ENCODE measurements at regions not wholly inside any gene's neighbourhood (a gene's known extent, or its start where the extent isn't known, plus 50 kb on each side); places are given as distances from the start of the nearest gene placed in this dataset.

- POLR2A ChIA-PET, result interaction anchor here (0.6 kb wide), 1 partner anchor 10 kb away, joined by 4 read pairs; no protein-coding TSS in a partner anchor
- no peak for DNase-seq (ENCODE audit: low spot score)
- CTCF ChIA-PET (ENCODE audit: unreplicated experiment), result no interaction called here
These were observed 1506.6 kb downstream of the PCDH7 start for GRCh38 chr4:32226733-32227132.

GRCh38 chr4:32243926-32244325 is 1523.8 kb downstream of the PCDH7 start:
- CTCF ChIA-PET (ENCODE audit: unreplicated experiment), result no interaction called here
- no peak overlapping the region for H2AFZ ChIP-seq (ENCODE audit: low read length)
- H4K20me1 ChIP-seq (ENCODE audit: insufficient read depth, low read length), result no peaks in the 10 kb centered on the region
- H3K9me3 ChIP-seq (ENCODE audit: low read length), result no peaks in the 10 kb centered on the region
- no peaks in the 10 kb centered on the region for H3K79me2 ChIP-seq (ENCODE audit: insufficient read depth, low read depth, low read length)
- H3K4me3 ChIP-seq (ENCODE audit: low read depth, low read length, poor library complexity, severe bottlenecking), result no peak overlapping the region
- no peak overlapping the region for H3K4me2 ChIP-seq (ENCODE audit: low read length)
- no peak overlapping the region for H3K27ac ChIP-seq (ENCODE audit: low read depth, low read length, poor library complexity, severe bottlenecking)
- H3K36me3 ChIP-seq (ENCODE audit: insufficient read depth, low read length), result no peaks in the 10 kb centered on the region
- POLR2A ChIA-PET, result interaction anchor here (0.7 to 1.2 kb wide), 4 partner anchors 26 to 1406 kb away, joined by 3 to 5 read pairs (median 3); no protein-coding TSS in a partner anchor
- intact Hi-C loops (cut with micrococcal nuclease; ENCODE audit: unreplicated experiment), result no loop called here
- no TSS peak for BruUV-seq (replicated peaks)
- no peak for TF ChIP-seq EZH2phosphoT487 (IDR thresholded peaks at IDR 0.05; ENCODE audit: borderline replicate concordance, low read depth, low read length)
- TF ChIP-seq, protein P1, sequence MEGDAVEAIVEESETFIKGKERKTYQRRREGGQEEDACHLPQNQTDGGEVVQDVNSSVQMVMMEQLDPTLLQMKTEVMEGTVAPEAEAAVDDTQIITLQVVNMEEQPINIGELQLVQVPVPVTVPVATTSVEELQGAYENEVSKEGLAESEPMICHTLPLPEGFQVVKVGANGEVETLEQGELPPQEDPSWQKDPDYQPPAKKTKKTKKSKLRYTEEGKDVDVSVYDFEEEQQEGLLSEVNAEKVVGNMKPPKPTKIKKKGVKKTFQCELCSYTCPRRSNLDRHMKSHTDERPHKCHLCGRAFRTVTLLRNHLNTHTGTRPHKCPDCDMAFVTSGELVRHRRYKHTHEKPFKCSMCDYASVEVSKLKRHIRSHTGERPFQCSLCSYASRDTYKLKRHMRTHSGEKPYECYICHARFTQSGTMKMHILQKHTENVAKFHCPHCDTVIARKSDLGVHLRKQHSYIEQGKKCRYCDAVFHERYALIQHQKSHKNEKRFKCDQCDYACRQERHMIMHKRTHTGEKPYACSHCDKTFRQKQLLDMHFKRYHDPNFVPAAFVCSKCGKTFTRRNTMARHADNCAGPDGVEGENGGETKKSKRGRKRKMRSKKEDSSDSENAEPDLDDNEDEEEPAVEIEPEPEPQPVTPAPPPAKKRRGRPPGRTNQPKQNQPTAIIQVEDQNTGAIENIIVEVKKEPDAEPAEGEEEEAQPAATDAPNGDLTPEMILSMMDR (conservative IDR thresholded peaks at IDR 0.05; ENCODE audit: low read length), result no peak
- no peaks in the 10 kb centered on the region for H3K9me2 ChIP-seq (ENCODE audit: insufficient read depth, low read length)
- DNase-seq (ENCODE audit: low spot score), result no peak
- H3K4me1 ChIP-seq (ENCODE audit: insufficient read depth, low read length, poor library complexity, severe bottlenecking), result no peaks in the 10 kb centered on the region

More at GRCh38 chr4:32226733-32227132, 1506.6 kb downstream of the PCDH7 start:
- TF ChIP-seq, protein P1 (conservative IDR thresholded peaks at IDR 0.05; ENCODE audit: low read length), result no peak
- no peaks in the 10 kb centered on the region for H3K79me2 ChIP-seq (ENCODE audit: insufficient read depth, low read depth, low read length)
- H3K9me2 ChIP-seq (ENCODE audit: insufficient read depth, low read length), result no peaks in the 10 kb centered on the region
- BruUV-seq (replicated peaks), result no TSS peak
- H3K4me1 ChIP-seq (ENCODE audit: insufficient read depth, low read length, poor library complexity, severe bottlenecking), result no peaks in the 10 kb centered on the region
- H2AFZ ChIP-seq (ENCODE audit: low read length), result no peak overlapping the region
- H4K20me1 ChIP-seq (ENCODE audit: insufficient read depth, low read length), result no peaks in the 10 kb centered on the region
- intact Hi-C loops (cut with micrococcal nuclease; ENCODE audit: unreplicated experiment), result no loop called here
- no peak overlapping the region for H3K27ac ChIP-seq (ENCODE audit: low read depth, low read length, poor library complexity, severe bottlenecking)
- H3K9me3 ChIP-seq (ENCODE audit: low read length), result no peaks in the 10 kb centered on the region
- no peaks in the 10 kb centered on the region for H3K36me3 ChIP-seq (ENCODE audit: insufficient read depth, low read length)
- H3K4me3 ChIP-seq (ENCODE audit: low read depth, low read length, poor library complexity, severe bottlenecking), result no peak overlapping the region
- no peak overlapping the region for H3K4me2 ChIP-seq (ENCODE audit: low read length)

GRCh38 chr4:32249040-32249439 is 1528.9 kb downstream of the PCDH7 start:
- intact Hi-C loops (cut with micrococcal nuclease; ENCODE audit: unreplicated experiment), result no loop called here
- no peak for TF ChIP-seq EZH2phosphoT487 (IDR thresholded peaks at IDR 0.05; ENCODE audit: borderline replicate concordance, low read depth, low read length)
- TF ChIP-seq, protein P1 (conservative IDR thresholded peaks at IDR 0.05; ENCODE audit: low read length), result no peak
- POLR2A ChIA-PET, result no interaction called here
- Histone ChIP-seq H3K36me3 (ENCODE audit: insufficient read depth, low read length) (no peaks in the 10 kb centered on the region), H3K4me3 (ENCODE audit: low read depth, low read length, poor library complexity, severe bottlenecking) (no peak overlapping the region), H3K27ac (ENCODE audit: low read depth, low read length, poor library complexity, severe bottlenecking) (no peak overlapping the region), H3K4me1 (ENCODE audit: insufficient read depth, low read length, poor library complexity, severe bottlenecking) (no peaks in the 10 kb centered on the region), H3K9me2 (ENCODE audit: insufficient read depth, low read length) (no peaks in the 10 kb centered on the region), H4K20me1 (ENCODE audit: insufficient read depth, low read length) (no peaks in the 10 kb centered on the region), H3K79me2 (ENCODE audit: insufficient read depth, low read depth, low read length) (no peaks in the 10 kb centered on the region), H2AFZ (ENCODE audit: low read length) (no peak overlapping the region), H3K9me3 (ENCODE audit: low read length) (no peaks in the 10 kb centered on the region), H3K4me2 (ENCODE audit: low read length) (no peak overlapping the region)
- DNase-seq (ENCODE audit: low spot score), result no peak
- CTCF ChIA-PET (ENCODE audit: unreplicated experiment), result no interaction called here
- no TSS peak for BruUV-seq (replicated peaks)
